Activated T-helper 2 cell treated with anti-CD3 and anti-CD28 coated beads, Interferon-gamma antibody, Interleukin-2, Interleukin-4, amounts not matched to agents 10 μg/mL and 5 μg/mL and 100 μg/mL, durations not matched to agents 14 hours and 24 hours and 36 hours (primary cell): ENCODE measurements at regions not wholly inside any gene's neighbourhood (a gene's known extent, or its start where the extent isn't known, plus 50 kb on each side); places are given as distances from the start of the nearest gene placed in this dataset.
"Not testable (repeated sequence)": the region's sequence is repeated elsewhere in the genome, so short reads cannot be mapped to it uniquely, and the experiment has no call there.

Source experiments
- DNase-seq: peaks from one replicate; pipeline ENCODE4 v3.0.0; 2021; ENCODE audit warnings: low spot score
- H3K27ac Mint-ChIP-seq: one replicate; pipeline ENCODE4 v1.8.0; 2021; ENCODE audit warnings: mixed read lengths
- H3K27me3 Mint-ChIP-seq: one replicate; pipeline ENCODE4 v1.8.0; 2021; ENCODE audit warnings: low read depth, mixed read lengths
- H3K36me3 Mint-ChIP-seq: one replicate; pipeline ENCODE4 v1.8.0; 2021; ENCODE audit warnings: low read depth, mixed read lengths
- H3K4me1 Mint-ChIP-seq: one replicate; pipeline ENCODE4 v1.8.0; 2021; ENCODE audit warnings: low read depth, mixed read lengths
- H3K4me3 Mint-ChIP-seq: one replicate; pipeline ENCODE4 v1.8.0; 2021; ENCODE audit warnings: low read depth, mild to moderate bottlenecking, moderate library complexity, mixed read lengths
- H3K9me3 Mint-ChIP-seq: one replicate; pipeline ENCODE4 v1.8.0; 2021; ENCODE audit warnings: mixed read lengths
- intact Hi-C: fragments of 100-400 bp; cut with micrococcal nuclease; formaldehyde crosslinking; loops from one replicate; pipeline ENCODE4 v1.15.1; 2023

GRCh38 chr10:64867501-64867962 lies 1346.3 kb downstream of the REEP3 start:
- intact Hi-C loops, result no loop called here
- no peak overlapping the region for H3K27ac Mint-ChIP-seq
- H3K27me3 Mint-ChIP-seq, result no peaks in the 10 kb centered on the region
- no peaks in the 10 kb centered on the region for H3K4me1 Mint-ChIP-seq
- DNase-seq, result no peak
- H3K36me3 Mint-ChIP-seq, result no peaks in the 10 kb centered on the region
- H3K4me3 Mint-ChIP-seq, result no peak overlapping the region
- H3K9me3 Mint-ChIP-seq, result no peaks in the 10 kb centered on the region

- no peaks in the 10 kb centered on the region for H3K36me3 Mint-ChIP-seq
- no peak overlapping the region for H3K4me3 Mint-ChIP-seq
- DNase-seq, result no peak
- no peak overlapping the region for H3K27ac Mint-ChIP-seq
- intact Hi-C loops, result no loop called here
- H3K9me3 Mint-ChIP-seq, result peaks cover 12% of the 10 kb centered on the region
- H3K27me3 Mint-ChIP-seq, result no peaks in the 10 kb centered on the region
- H3K4me1 Mint-ChIP-seq, result no peaks in the 10 kb centered on the region
Observed at GRCh38 chr10:64873088-64873487, 1351.9 kb downstream of the REEP3 start.

DNA sequence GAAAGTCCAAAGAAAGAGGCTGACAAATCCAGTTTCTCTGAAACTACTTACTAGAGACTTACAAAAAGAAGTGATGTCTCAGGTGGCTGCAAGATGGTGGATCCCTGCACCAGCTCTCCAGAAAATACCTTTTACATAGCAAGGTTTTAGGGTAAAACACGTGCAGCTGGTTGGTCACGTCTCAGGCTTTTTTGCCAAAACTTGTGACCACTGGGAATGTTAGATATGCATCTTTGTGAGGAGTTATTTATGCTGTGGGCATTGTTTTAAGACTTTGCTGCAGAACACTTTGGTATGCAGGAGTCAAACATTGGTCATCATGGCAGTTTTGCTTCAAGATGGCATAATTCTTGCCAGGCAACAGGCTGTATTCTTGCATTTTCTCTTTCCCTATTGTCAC lies 1352.8 kb downstream of the REEP3 start:
- peaks cover 12% of the 10 kb centered on the region for H3K9me3 Mint-ChIP-seq
- DNase-seq, result no peak
- no peaks in the 10 kb centered on the region for H3K4me1 Mint-ChIP-seq
- no peak overlapping the region for H3K27ac Mint-ChIP-seq
- H3K27me3 Mint-ChIP-seq, result no peaks in the 10 kb centered on the region
- intact Hi-C loops, result no loop called here
- H3K36me3 Mint-ChIP-seq, result no peaks in the 10 kb centered on the region
- no peak overlapping the region for H3K4me3 Mint-ChIP-seq

DNA sequence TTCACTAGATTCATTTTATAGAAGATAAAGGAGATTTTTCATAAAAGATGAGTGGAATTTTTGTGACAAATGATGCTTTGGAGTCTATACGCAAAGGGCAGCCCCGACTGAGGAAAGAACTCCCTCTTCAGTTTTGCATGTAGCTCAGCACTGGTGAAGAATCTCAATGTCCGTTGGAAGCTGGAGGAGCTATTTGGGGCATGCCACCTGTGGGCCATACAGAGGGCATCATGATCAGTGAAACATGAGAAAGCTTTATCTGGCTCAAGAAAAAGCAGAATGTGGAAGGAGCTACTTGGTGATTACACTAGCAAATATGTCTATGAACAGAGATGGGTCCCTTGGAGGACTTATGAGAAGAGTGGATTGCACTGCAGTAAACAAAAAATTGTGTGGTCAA lies 1359.3 kb downstream of the REEP3 start:
- H3K4me1 Mint-ChIP-seq, result no peaks in the 10 kb centered on the region
- intact Hi-C loops, result no loop called here
- H3K4me3 Mint-ChIP-seq, result no peak overlapping the region
- H3K9me3 Mint-ChIP-seq, result peaks cover 11% of the 10 kb centered on the region
- no peaks in the 10 kb centered on the region for H3K36me3 Mint-ChIP-seq
- DNase-seq, result no peak
- H3K27ac Mint-ChIP-seq, result no peak overlapping the region
- H3K27me3 Mint-ChIP-seq, result no peaks in the 10 kb centered on the region

DNA sequence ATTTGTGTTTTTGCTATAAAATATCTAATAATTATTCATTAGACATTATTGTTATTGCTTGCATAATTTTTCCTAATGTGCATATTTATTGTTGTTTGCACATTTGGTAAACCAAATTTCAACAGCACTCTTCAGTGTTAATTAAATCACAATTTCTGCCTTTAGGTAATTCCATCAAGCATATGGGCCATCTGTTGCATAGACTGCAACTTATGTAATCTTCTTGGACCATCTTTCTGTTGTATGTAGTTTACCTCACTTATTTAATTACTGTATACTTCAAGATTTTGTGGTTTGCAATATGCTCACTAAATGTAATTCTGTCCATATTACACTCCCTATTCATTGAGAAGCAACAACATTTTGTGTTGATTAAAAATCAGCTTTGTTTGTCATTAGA lies 1360.1 kb downstream of the REEP3 start:
- no peaks in the 10 kb centered on the region for H3K36me3 Mint-ChIP-seq

DNA sequence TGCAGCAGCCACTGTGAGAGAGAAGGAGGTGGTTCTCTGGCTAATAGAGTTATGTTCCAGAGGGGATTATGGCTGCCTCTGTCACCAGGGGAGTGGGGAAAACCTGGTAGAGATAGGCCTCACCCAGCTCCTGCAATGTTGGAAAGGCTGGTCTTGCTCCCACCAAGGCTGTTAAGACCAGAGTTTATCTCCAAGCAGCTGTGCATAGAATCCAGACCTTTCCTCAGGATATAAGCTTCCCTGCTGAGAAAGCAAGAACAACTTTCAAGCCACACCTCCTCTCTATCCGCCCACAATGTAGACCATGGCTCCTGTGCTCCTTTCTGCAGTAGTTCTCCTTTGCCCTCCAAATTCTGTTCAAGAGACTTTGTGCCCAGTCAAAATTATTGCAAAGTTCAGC lies 1375.4 kb downstream of the REEP3 start:
- no peaks in the 10 kb centered on the region for H3K4me1 Mint-ChIP-seq
- H3K9me3 Mint-ChIP-seq, result peaks cover 41% of the 10 kb centered on the region
- H3K4me3 Mint-ChIP-seq, result no peak overlapping the region
- no peaks in the 10 kb centered on the region for H3K36me3 Mint-ChIP-seq
- intact Hi-C loops, result no loop called here
- DNase-seq, result no peak
- no peak overlapping the region for H3K27ac Mint-ChIP-seq
- no peaks in the 10 kb centered on the region for H3K27me3 Mint-ChIP-seq

More for the DNA sequence above, 1360.1 kb downstream of the REEP3 start:
- no peak for DNase-seq
- no peaks in the 10 kb centered on the region for H3K27me3 Mint-ChIP-seq
- H3K27ac Mint-ChIP-seq, result no peak overlapping the region
- intact Hi-C loops, result no loop called here
- H3K4me1 Mint-ChIP-seq, result no peaks in the 10 kb centered on the region
- no peak overlapping the region for H3K4me3 Mint-ChIP-seq
- H3K9me3 Mint-ChIP-seq, result peaks cover 12% of the 10 kb centered on the region

DNA sequence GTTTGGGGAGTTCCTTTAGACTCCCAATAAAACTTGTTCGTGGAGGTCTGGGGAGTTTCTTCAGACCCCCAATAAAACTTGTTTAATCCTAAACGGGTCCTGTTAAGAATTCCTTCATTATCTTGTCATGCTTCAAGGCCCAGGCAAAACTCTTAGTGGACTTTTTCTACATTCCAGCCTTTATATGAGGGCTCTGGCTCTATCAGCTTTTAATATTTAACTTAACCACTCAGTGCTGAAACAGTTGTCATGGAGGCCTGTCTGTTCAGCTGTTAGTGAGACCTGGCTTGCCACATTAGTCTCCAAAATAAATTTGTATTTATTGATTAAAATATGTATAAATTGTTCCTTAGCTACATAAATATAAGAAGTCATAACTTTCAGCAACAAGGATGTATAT lies 1385.1 kb downstream of the REEP3 start:
- intact Hi-C loops, H3K36me3 Mint-ChIP-seq, H3K4me1 Mint-ChIP-seq, H3K27ac Mint-ChIP-seq, H3K4me3 Mint-ChIP-seq, DNase-seq, H3K27me3 Mint-ChIP-seq: not testable (repeated sequence)
- peaks cover 15% of the 10 kb centered on the region for H3K9me3 Mint-ChIP-seq

DNA sequence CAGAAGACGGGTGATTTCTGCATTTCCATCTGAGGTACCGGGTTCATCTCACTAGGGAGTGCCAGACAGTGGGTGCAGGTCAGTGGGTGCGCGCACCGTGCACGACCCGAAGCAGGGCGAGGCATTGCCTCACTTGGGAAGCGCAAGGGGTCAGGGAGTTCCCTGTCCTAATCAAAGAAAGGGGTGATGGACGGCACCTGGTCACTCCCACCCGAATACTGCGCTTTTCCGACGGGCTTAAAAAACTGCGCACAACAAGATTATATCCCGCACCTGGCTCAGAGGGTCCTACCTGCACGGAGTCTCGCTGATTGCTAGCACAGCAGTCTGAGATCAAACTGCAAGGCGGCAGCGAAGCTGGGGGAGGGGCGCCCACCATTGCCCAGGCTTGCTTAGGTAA lies 1403.1 kb downstream of the REEP3 start:
- H3K36me3 Mint-ChIP-seq, intact Hi-C loops: not testable (repeated sequence)

GRCh38 chr10:64952042-64952441 lies 1430.8 kb downstream of the REEP3 start:
- peaks cover 53% of the 10 kb centered on the region for H3K9me3 Mint-ChIP-seq
- H3K27ac Mint-ChIP-seq, result no peak overlapping the region
- no peak overlapping the region for H3K4me3 Mint-ChIP-seq
- DNase-seq, result no peak
- no peaks in the 10 kb centered on the region for H3K27me3 Mint-ChIP-seq
- H3K4me1 Mint-ChIP-seq, result no peaks in the 10 kb centered on the region
- intact Hi-C loops, result no loop called here
- H3K36me3 Mint-ChIP-seq, result no peaks in the 10 kb centered on the region

More for the DNA sequence above, 1403.1 kb downstream of the REEP3 start:
- not testable (repeated sequence) for H3K27me3 Mint-ChIP-seq, H3K4me1 Mint-ChIP-seq, DNase-seq, H3K4me3 Mint-ChIP-seq, H3K27ac Mint-ChIP-seq
- peaks cover 32% of the 10 kb centered on the region for H3K9me3 Mint-ChIP-seq

DNA sequence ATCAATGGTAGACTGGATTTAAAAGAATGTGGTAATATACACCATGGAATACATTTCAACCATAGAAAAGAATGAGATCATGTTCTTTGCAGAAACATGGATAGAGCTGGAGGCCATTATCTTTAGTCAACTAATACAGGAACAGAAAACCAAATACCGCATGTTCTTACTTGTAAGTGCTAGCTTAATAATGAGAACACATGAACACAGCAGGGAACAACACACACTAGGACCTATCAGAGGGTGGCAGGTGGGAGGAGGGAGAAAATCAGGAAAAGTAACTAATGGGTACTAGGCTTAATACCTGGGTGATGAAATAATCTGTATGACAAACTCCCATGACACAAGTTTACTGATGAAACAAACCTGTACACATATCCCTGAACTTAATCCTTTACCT lies 1435.2 kb downstream of the REEP3 start:
- no peak for DNase-seq
- H3K27ac Mint-ChIP-seq, result no peak overlapping the region
- no peaks in the 10 kb centered on the region for H3K4me1 Mint-ChIP-seq
- intact Hi-C loops, result no loop called here
- no peak overlapping the region for H3K4me3 Mint-ChIP-seq
- H3K36me3 Mint-ChIP-seq, result no peaks in the 10 kb centered on the region
- peaks cover 48% of the 10 kb centered on the region for H3K9me3 Mint-ChIP-seq
- no peaks in the 10 kb centered on the region for H3K27me3 Mint-ChIP-seq

DNA sequence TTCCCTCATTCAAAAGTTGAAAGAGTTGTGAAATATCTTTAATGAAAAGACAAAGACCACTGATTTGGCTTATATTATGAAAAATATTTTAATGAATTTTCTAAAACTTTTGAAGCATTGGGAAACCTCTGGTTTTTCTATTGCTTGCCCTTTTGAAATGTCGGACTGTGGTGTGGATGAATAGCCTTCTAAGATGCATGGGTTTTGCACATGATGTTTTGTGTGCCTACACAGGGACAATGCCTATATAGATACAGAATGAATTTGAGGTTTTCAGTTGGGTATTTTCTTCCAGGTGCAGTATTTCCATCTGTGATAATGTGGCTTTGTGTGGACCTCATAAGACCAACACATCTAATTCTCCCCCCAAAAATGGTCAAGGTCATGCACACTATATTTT lies 1437.9 kb downstream of the REEP3 start:
- Mint-ChIP-seq H3K4me1 (no peaks in the 10 kb centered on the region), H3K9me3 (peaks cover 27% of the 10 kb centered on the region), H3K36me3 (no peaks in the 10 kb centered on the region), H3K4me3 (no peak overlapping the region), H3K27me3 (no peaks in the 10 kb centered on the region), H3K27ac (no peak overlapping the region)
- intact Hi-C loops, result no loop called here
- DNase-seq, result no peak

GRCh38 chr10:64959883-64960282 lies 1438.7 kb downstream of the REEP3 start:
- peaks cover 27% of the 10 kb centered on the region for H3K9me3 Mint-ChIP-seq
- no peak overlapping the region for H3K27ac Mint-ChIP-seq
- H3K36me3 Mint-ChIP-seq, result no peaks in the 10 kb centered on the region
- no peaks in the 10 kb centered on the region for H3K4me1 Mint-ChIP-seq
- intact Hi-C loops, result no loop called here
- no peak overlapping the region for H3K4me3 Mint-ChIP-seq
- DNase-seq, result no peak
- no peaks in the 10 kb centered on the region for H3K27me3 Mint-ChIP-seq

GRCh38 chr10:64973391-64973790 lies 1452.2 kb downstream of the REEP3 start:
- H3K36me3 Mint-ChIP-seq, result no peaks in the 10 kb centered on the region

GRCh38 chr10:64976150-64976549 lies 1454.9 kb downstream of the REEP3 start:
- Mint-ChIP-seq H3K9me3 (peaks cover 3% of the 10 kb centered on the region), H3K27me3 (no peaks in the 10 kb centered on the region), H3K36me3 (no peaks in the 10 kb centered on the region), H3K4me1 (no peaks in the 10 kb centered on the region), H3K27ac (no peak overlapping the region), H3K4me3 (no peak overlapping the region)
- intact Hi-C loops, result no loop called here
- DNase-seq, result no peak

More at GRCh38 chr10:64973391-64973790, 1452.2 kb downstream of the REEP3 start:
- H3K27me3 Mint-ChIP-seq, result no peaks in the 10 kb centered on the region
- H3K4me1 Mint-ChIP-seq, result no peaks in the 10 kb centered on the region
- H3K9me3 Mint-ChIP-seq, result no peaks in the 10 kb centered on the region
- DNase-seq, result no peak
- H3K4me3 Mint-ChIP-seq, result no peak overlapping the region
- intact Hi-C loops, result no loop called here
- no peak overlapping the region for H3K27ac Mint-ChIP-seq
